WTC11 (cell line): ENCODE measurements at regions not wholly inside any gene's neighbourhood (a gene's known extent, or its start where the extent isn't known, plus 50 kb on each side); places are given as distances from the start of the nearest gene placed in this dataset.

Experiments
- ATAC-seq: fragments of 200-7000 bp; cut with Tn5 transposase; 2 replicates; pipeline ENCODE4 v1.10.0; 2021; ENCODE audit warnings: mild to moderate bottlenecking, moderate library complexity
- CTCF ChIA-PET: fragments of 300-600 bp; sonication (Branson Sonifier 250); formaldehyde crosslinking; loops from one replicate; lab custom pipeline; 2021; ENCODE audit warnings: antibody characterized with exemption; lab: Charles Lee
- POLR2A ChIA-PET: fragments of 350-600 bp; sonication (Branson Sonifier 250); formaldehyde crosslinking; loops from one replicate; lab custom pipeline; 2021; ENCODE audit warnings: antibody characterized with exemption; lab: Charles Lee
- DNase-seq: peaks from one replicate; pipeline ENCODE4 v3.0.0; 2021; ENCODE audit warnings: low spot score
- H3K27ac Mint-ChIP-seq: 2 replicates; pipeline ENCODE4 v1.8.0; 2021; ENCODE audit warnings: mixed read lengths
- H3K27me3 Mint-ChIP-seq: 2 replicates; pipeline ENCODE4 v1.8.0; 2021; ENCODE audit warnings: low read depth, mild to moderate bottlenecking, moderate library complexity, mixed read lengths
- H3K36me3 Mint-ChIP-seq: 2 replicates; pipeline ENCODE4 v1.8.0; 2021; ENCODE audit warnings: mixed read lengths
- H3K4me1 Mint-ChIP-seq: 2 replicates; pipeline ENCODE4 v1.8.0; 2022; ENCODE audit warnings: mixed read lengths
- H3K4me3 Mint-ChIP-seq: 2 replicates; pipeline ENCODE4 v1.8.0; 2021; ENCODE audit warnings: mild to moderate bottlenecking, moderate library complexity, mixed read lengths
- H3K9me3 Mint-ChIP-seq: 2 replicates; pipeline ENCODE4 v1.8.0; 2021; ENCODE audit warnings: mixed read lengths
- AFF4 ChIP-seq: sonication (generic); formaldehyde crosslinking; IDR thresholded peaks from 2 replicates; pipeline ENCODE4 v1.8.1; 2023; ENCODE audit warnings: mild to moderate bottlenecking, missing genetic modification reagents, borderline replicate concordance
- AR ChIP-seq: fragments of 250-450 bp; sonication (Bioruptor Pico); IDR thresholded peaks from 2 replicates; pipeline ENCODE4 v1.9.0; 2021; ENCODE audit warnings: mild to moderate bottlenecking
- ATF1 ChIP-seq: sonication (generic); formaldehyde crosslinking; IDR thresholded peaks from 2 replicates; pipeline ENCODE4 v1.8.1; 2023; ENCODE audit warnings: mild to moderate bottlenecking, moderate library complexity, missing genetic modification reagents
- ATF6 ChIP-seq: sonication (generic); formaldehyde crosslinking; IDR thresholded peaks from 2 replicates; pipeline ENCODE4 v1.8.1; 2023; ENCODE audit warnings: mild to moderate bottlenecking, missing genetic modification reagents
- CDX4 ChIP-seq: fragments of 250-450 bp; sonication (Bioruptor Pico); IDR thresholded peaks from 2 replicates; pipeline ENCODE4 v1.9.0; 2021; ENCODE audit warnings: moderate library complexity, mild to moderate bottlenecking, inconsistent platforms, borderline replicate concordance
- CREB1 ChIP-seq: sonication (generic); formaldehyde crosslinking; IDR thresholded peaks from 2 replicates; pipeline ENCODE4 v1.8.0; 2023; ENCODE audit warnings: mild to moderate bottlenecking, missing genetic modification reagents
- CTCF ChIP-seq: fragments of 200-600 bp; IDR thresholded peaks from 2 replicates; pipeline ENCODE4 v1.8.0; 2022; ENCODE audit warnings: antibody characterized with exemption
- E2F1 ChIP-seq: sonication (generic); formaldehyde crosslinking; IDR thresholded peaks from 2 replicates; pipeline ENCODE4 v1.8.0; 2022; ENCODE audit warnings: mild to moderate bottlenecking, missing genetic modification reagents
- GABPB1 ChIP-seq: sonication (generic); formaldehyde crosslinking; IDR thresholded peaks from 2 replicates; pipeline ENCODE4 v1.8.1; 2023; ENCODE audit warnings: mild to moderate bottlenecking, missing genetic modification reagents
- IRF1 ChIP-seq: sonication (generic); formaldehyde crosslinking; IDR thresholded peaks from 2 replicates; pipeline ENCODE4 v1.8.0; 2023; ENCODE audit warnings: missing genetic modification reagents
- JAZF1 ChIP-seq: fragments of 250-450 bp; sonication (Bioruptor Pico); IDR thresholded peaks from 2 replicates; pipeline ENCODE4 v1.9.0; 2021; ENCODE audit warnings: moderate library complexity, mild to moderate bottlenecking, inconsistent platforms
- JUN ChIP-seq: sonication (generic); formaldehyde crosslinking; IDR thresholded peaks from 2 replicates; pipeline ENCODE4 v1.8.0; 2023; ENCODE audit warnings: mild to moderate bottlenecking, missing genetic modification reagents
- NR2C2 ChIP-seq: sonication (generic); formaldehyde crosslinking; IDR thresholded peaks from 2 replicates; pipeline ENCODE4 v1.8.0; 2022; ENCODE audit warnings: mild to moderate bottlenecking, missing genetic modification reagents
- SMAD4 ChIP-seq: sonication (generic); formaldehyde crosslinking; IDR thresholded peaks from 2 replicates; pipeline ENCODE4 v1.8.0; 2022; ENCODE audit warnings: mild to moderate bottlenecking, missing genetic modification reagents
- TCF7 ChIP-seq: sonication (generic); formaldehyde crosslinking; IDR thresholded peaks from 2 replicates; pipeline ENCODE4 v1.8.0; 2022; ENCODE audit warnings: mild to moderate bottlenecking, low read depth, missing genetic modification reagents, moderate library complexity
- ZNF232 ChIP-seq: sonication (generic); formaldehyde crosslinking; IDR thresholded peaks from 2 replicates; pipeline ENCODE4 v1.8.0; 2022; ENCODE audit warnings: mild to moderate bottlenecking, missing genetic modification reagents
- ZNF416 ChIP-seq: fragments of 250-450 bp; sonication (Bioruptor Pico); IDR thresholded peaks from 2 replicates; pipeline ENCODE4 v1.9.0; 2021; ENCODE audit warnings: mild to moderate bottlenecking, inconsistent platforms
- ZNF512 ChIP-seq: sonication (generic); formaldehyde crosslinking; IDR thresholded peaks from 2 replicates; pipeline ENCODE4 v1.8.1; 2022; ENCODE audit warnings: missing genetic modification reagents, borderline replicate concordance
- ZNF671 ChIP-seq: fragments of 250-450 bp; sonication (Bioruptor Pico); IDR thresholded peaks from 2 replicates; pipeline ENCODE4 v1.8.0; 2021; ENCODE audit warnings: mild to moderate bottlenecking

GRCh38 chr11:105244160-105244825, 104.7 kb upstream of the CARD18 start (continued):
- TF ChIP-seq ATF6 (no peak), IRF1 (CRISPR knock-in tag) (no peak), CDX4 (CRISPR knock-in tag) (no peak), ZNF512 (CRISPR knock-in tag) (no peak), CREB1 (no peak), GABPB1 (CRISPR knock-in tag) (no peak), AFF4 (CRISPR knock-in tag) (no peak), AR (CRISPR knock-in tag) (no peak), JAZF1 (CRISPR knock-in tag) (no peak), CTCF (no peak)

GRCh38 chr11:105241136-105241535, 101.6 kb upstream of the CARD18 start:
- Mint-ChIP-seq H3K4me1 (no peaks in the 10 kb centered on the region), H3K9me3 (peaks cover 29% of the 10 kb centered on the region), H3K27me3 (no peaks in the 10 kb centered on the region), H3K36me3 (peaks cover 5% of the 10 kb centered on the region), H3K27ac (no peak overlapping the region), H3K4me3 (no peak overlapping the region)
- DNase-seq (no peak), ATAC-seq (no peak)
- POLR2A ChIA-PET = no interaction called here
- CTCF ChIA-PET = no interaction called here
- TF ChIP-seq ATF1 (CRISPR knock-in tag) (no peak), ZNF671 (CRISPR knock-in tag) (no peak), ZNF416 (CRISPR knock-in tag) (no peak), SMAD4 (CRISPR knock-in tag) (no peak), GABPB1 (CRISPR knock-in tag) (no peak), NR2C2 (CRISPR knock-in tag) (no peak), JUN (no peak), ZNF232 (no peak), CDX4 (CRISPR knock-in tag) (no peak), TCF7 (no peak), E2F1 (no peak)
